Endothelial cell of umbilical vein (primary cell): ENCODE measurements at regions not wholly inside any gene's neighbourhood (a gene's known extent, or its start where the extent isn't known, plus 50 kb on each side); places are given as distances from the start of the nearest gene placed in this dataset.

Source experiments
- EZH2 ChIP-seq: IDR thresholded peaks from 2 replicates; pipeline ENCODE4 v1.6.1; 2012; ENCODE audit warnings: borderline replicate concordance, low read depth, mild to moderate bottlenecking, moderate library complexity, low read length, inconsistent platforms; ENCODE audit not compliant: severe bottlenecking
- FOS ChIP-seq: IDR thresholded peaks from 2 replicates; pipeline ENCODE4 v1.6.1; 2011; ENCODE audit warnings: mild to moderate bottlenecking, low read length, moderate library complexity, borderline replicate concordance; ENCODE audit not compliant: insufficient read depth
- JUN ChIP-seq: IDR thresholded peaks from 2 replicates; pipeline ENCODE4 v1.6.1; 2011; ENCODE audit warnings: borderline replicate concordance, low read depth; ENCODE audit not compliant: insufficient read length, insufficient read depth
- MYC ChIP-seq: IDR thresholded peaks from one replicate; pipeline ENCODE4 v1.6.1; 2011; ENCODE audit warnings: mild to moderate bottlenecking, low read depth, low read length
- POLR2A ChIP-seq: IDR thresholded peaks from 2 replicates; pipeline ENCODE4 v1.6.1; 2012; ENCODE audit warnings: low read depth, mild to moderate bottlenecking, control low read depth, low read length
- POLR2AphosphoS5 ChIP-seq: IDR thresholded peaks from 2 replicates; pipeline ENCODE4 v1.6.1; 2012; ENCODE audit warnings: low read depth, mild to moderate bottlenecking, control low read depth, low read length, moderate library complexity; ENCODE audit not compliant: insufficient read depth
- TF ChIP-seq, protein P1 (sequence below), 2 donors: IDR thresholded peaks; 1 replicate in 1 of 2; 2 replicates in 1 of 2; pipeline ENCODE4 v1.5.1; 2011; ENCODE audit warnings: low read length in 2 of 2, mild to moderate bottlenecking in 2 of 2, moderate library complexity in 2 of 2, control low read depth in 1 of 2, inconsistent platforms in 1 of 2, low read depth in 1 of 2; ENCODE audit not compliant: insufficient read depth in 1 of 2; ENCODE audit errors: extremely low read depth in 1 of 2
- TF ChIP-seq, protein P2 (sequence below): IDR thresholded peaks from 2 replicates; pipeline ENCODE4 v1.6.1; 2011; ENCODE audit not compliant: insufficient read depth, insufficient read length

DNA sequence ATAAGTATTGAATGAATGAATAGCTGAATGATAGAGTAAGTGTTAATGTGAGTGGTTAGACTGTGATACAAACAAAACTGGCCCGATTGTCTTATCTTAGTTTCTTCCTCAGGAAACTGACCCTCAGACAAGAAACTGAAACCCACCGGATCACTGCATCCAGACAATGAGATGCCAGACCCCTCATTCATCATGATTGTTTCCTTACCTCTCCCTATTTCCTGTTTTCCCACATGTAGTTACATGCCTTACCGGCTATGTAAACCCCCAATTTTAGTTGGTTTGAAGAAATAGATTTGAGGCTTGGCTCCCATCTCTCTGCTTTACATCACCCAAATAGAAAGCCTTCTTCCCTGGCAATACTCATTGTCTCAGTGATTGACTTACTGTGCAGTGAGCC lies 218.9 kb upstream of the PPP1R2C start:
- TF ChIP-seq, protein P1, sequence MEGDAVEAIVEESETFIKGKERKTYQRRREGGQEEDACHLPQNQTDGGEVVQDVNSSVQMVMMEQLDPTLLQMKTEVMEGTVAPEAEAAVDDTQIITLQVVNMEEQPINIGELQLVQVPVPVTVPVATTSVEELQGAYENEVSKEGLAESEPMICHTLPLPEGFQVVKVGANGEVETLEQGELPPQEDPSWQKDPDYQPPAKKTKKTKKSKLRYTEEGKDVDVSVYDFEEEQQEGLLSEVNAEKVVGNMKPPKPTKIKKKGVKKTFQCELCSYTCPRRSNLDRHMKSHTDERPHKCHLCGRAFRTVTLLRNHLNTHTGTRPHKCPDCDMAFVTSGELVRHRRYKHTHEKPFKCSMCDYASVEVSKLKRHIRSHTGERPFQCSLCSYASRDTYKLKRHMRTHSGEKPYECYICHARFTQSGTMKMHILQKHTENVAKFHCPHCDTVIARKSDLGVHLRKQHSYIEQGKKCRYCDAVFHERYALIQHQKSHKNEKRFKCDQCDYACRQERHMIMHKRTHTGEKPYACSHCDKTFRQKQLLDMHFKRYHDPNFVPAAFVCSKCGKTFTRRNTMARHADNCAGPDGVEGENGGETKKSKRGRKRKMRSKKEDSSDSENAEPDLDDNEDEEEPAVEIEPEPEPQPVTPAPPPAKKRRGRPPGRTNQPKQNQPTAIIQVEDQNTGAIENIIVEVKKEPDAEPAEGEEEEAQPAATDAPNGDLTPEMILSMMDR (IDR thresholded peaks at IDR 0.05; ENCODE audit: extremely low read depth in 1 of 2, insufficient read depth in 1 of 2, low read depth in 1 of 2, low read length in 2 of 2): no peak
- TF ChIP-seq EZH2 (no peak), FOS (no peak), POLR2A (no peak), JUN (peak; percentile 73), POLR2AphosphoS5 (peak; percentile 62), MYC (no peak)
- TF ChIP-seq, protein P2, sequence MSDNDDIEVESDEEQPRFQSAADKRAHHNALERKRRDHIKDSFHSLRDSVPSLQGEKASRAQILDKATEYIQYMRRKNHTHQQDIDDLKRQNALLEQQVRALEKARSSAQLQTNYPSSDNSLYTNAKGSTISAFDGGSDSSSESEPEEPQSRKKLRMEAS: no peak
